ENCODE measurements at regions not wholly inside any gene's neighbourhood (a gene's known extent, or its start where the extent isn't known, plus 50 kb on each side); places are given as distances from the start of the nearest gene placed in this dataset.

DNA sequence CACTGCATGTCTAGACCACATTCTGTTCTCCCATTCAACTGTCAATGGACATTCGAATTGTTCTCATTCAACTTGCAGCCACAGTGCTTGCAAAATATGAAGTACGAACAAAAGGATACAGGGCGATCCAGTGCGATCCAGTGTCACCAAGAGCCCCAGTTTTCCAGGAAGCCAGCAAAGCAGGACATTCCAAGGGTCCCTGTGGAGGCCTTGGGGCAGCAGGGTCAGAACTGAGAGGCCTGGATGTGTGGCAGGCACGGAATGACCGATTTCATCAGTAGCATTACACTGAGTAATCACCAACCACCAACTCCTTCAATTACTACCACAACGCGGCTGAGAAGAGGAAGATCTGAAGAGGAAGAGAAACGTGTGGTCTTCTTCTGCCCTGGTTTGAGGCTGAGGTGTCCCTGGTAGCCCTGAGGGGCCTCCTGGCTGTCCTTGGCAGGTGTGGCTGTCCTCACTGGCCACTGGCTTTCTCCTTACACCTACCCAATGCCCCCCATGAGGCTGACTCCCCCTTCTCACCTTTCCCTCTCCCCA, 172.7 kb upstream of the FHL2 start:
- DNase-seq (ENCODE audit: low read depth): no peak

GRCh38 chr2:105570757-105571156, 171.9 kb upstream of the FHL2 start:
- no peak for DNase-seq (ENCODE audit: low read depth)

- no peak for DNase-seq (ENCODE audit: low read depth)
Measured at GRCh38 chr2:105570326-105570725, 171.5 kb upstream of the FHL2 start.

DNA sequence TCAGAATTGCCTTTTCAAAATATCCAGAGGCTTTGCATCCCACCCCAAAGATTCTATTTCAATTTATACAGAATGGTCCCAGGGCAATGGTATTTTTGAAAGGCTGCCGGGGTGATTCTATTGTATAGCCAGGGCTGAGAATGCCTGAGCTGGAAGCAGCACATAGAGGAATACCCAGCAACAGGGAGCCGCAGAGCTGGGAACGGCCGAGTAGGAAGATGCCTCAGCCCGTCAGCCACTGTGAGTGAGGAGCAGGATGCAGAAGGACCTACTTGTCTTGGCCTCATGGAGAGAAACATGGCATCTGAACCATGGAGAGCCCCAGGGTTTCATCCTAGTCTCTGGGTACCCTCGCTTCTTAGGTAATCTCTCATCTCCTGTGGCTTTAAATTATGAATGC, 170.8 kb upstream of the FHL2 start:
- DNase-seq (ENCODE audit: low read depth): no peak

GRCh38 chr2:105567996-105568494, 169.2 kb upstream of the FHL2 start:
- no peak for DNase-seq (ENCODE audit: low read depth)

GRCh38 chr2:105563000-105563719, 164.3 kb upstream of the FHL2 start:
- DNase-seq (ENCODE audit: low read depth): no peak

DNA sequence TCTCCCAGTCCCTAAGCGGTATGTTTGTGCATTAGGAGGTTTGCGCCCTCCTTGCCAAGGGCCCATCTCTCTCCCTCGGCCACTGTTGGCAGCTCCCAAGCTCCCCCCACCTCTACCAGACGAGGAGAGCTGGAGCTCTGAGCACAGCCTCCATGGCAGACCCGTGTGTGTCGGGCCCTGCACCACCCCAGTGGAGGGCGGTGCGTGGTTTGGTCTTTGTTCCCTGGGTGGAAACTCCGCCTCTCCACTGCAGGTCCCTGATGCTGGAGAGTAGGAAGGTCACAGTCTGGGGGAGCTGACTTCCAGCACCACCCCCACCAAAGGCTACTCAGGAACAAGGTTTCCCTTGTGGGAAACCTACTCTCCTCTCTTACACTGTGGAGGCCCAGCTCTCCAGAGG, 162.6 kb upstream of the FHL2 start:
- no peak for DNase-seq (ENCODE audit: low read depth)

GRCh38 chr2:105560157-105560556, 161.3 kb upstream of the FHL2 start:
- no peak for DNase-seq (ENCODE audit: low read depth)

- DNase-seq (ENCODE audit: low read depth): no peak
Measured at GRCh38 chr2:105557021-105557920, 158.4 kb upstream of the FHL2 start.

DNA sequence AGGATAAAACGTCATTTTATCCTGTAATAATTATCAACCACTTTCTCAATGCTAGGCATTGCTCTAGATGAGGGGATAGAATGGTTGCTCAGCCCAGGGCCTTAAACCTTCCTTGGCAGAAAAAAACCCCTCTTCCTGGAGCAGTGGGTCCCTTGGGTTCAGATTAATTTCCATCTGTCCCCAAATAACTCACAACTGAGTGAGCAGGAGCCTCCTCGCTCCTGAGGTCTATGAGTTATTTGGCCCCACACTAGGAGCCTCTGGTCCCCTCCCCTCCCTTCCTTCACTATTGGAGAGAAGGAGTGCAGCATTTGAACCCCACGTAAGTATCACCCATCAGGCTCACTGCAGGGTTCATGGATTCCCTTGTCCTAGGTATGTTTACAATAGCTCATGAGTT, 157.5 kb upstream of the FHL2 start:
- DNase-seq (ENCODE audit: low read depth): no peak

GRCh38 chr2:105554235-105554634, 155.4 kb upstream of the FHL2 start:
- DNase-seq (ENCODE audit: low read depth): no peak

DNA sequence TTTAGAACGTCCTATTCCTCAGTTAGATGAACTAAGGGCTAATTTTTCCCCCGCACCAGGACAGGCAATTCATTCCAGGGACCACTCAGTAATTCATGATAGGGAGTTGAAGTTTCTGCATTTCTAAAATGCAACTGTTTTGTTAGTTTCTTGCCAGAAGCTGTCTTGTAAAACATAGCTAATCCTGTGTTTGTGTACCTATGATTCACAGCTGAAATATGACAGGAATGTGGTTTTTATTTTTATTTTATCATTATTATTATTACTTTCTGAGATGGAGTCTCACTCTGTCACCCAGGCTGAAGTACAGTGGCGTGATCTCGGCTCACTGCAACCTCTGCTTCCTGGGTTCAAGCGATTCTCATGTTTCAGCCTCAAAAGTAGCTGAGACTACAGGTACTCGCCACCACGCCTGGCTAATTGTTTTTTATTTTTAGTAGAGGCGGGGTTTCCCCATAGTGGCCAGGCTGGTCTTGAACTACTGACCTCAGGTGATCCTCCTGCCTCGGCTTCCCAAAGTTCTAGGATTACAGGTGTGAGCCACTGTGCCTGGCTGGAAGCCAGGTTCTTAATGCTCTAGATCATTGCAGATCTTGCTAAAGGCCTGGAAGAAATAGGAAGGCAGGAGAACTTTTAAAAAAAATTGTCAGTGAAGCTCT, 154.8 kb upstream of the FHL2 start:
- no peak for DNase-seq (ENCODE audit: low read depth)

GRCh38 chr2:105546628-105546974, 147.8 kb upstream of the FHL2 start:
- DNase-seq (ENCODE audit: low read depth): no peak

- DNase-seq (ENCODE audit: low read depth): peak; percentile 55
Measured at GRCh38 chr2:105545730-105546627, 147.1 kb upstream of the FHL2 start.

DNA sequence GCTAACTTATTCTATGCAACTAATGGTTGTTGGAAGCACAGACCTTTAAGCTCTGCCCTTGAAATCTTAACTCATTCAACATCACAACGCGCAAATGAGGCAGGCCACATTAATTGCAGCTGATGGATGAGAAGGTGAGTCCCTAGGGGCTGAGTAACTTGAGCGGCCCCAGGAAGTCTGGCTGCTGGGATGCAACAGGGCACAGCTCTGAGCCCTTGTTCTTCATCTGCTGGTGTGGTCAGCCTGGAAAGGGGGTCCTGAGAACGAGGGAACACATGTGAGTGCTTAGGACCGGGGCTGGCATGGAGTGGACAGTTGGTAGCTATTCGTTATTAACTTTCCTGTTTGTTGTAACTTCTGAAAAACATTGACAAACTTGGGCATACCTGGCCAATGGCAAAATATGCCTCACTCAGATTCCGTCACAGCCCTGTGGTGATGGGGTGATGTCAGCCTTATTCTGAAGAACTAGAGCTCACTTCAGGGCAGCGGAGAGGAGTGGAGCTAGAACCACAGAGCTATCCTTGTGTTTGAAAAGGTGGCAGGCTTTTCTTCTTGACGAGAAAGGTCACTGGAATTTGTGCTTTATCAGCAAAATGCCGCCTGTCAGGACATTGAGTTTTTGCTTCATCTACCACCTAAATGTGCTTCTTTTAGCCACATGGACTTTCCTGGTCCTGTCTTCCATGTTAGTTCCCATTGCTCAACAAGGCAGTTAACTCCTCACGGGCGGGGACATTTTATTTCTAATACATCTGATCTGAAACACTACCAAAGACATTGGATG, 145.9 kb upstream of the FHL2 start:
- DNase-seq (ENCODE audit: low read depth): no peak

DNA sequence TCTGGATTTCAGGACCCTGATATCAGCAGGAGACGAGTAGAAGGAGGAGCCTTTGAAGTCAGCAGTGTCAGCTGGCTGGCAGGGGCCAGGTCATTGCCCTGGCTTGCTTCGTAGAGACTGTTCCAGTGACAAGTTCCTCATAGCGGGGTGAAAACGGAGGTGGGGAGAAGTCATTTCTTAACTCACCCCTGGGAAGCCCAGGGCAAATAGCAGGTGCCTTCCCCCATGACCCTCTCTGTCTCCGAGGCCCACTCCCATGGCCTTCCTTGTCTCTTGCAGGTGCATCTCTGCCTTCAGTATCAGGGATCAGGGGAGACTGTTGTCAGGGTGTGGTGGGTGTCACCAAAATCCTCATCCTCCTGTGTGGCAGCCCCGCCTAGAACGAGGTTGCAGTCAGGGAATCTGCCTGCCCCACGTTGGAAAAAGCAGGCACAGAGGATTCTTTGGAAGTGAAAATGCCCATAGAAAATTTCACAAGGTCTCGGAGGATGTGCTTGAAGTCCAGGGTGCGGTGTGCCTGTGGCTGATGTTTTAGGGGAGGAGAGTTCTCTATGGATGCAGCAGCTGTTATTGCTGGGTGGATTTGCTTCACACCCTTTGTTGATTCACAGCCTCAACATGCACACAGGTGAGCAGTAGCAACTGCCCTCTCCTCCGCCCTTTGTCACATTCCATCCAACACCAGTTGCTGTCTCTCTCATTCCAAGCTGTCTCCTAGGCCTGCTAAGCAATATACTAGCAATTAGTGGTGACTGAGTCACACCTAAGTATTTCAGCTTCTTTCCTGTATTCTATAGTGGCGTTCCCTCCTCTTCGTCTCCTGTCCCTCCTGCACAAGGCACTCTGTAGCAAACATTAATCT, 142.6 kb upstream of the FHL2 start:
- no peak for DNase-seq (ENCODE audit: low read depth)

DNA sequence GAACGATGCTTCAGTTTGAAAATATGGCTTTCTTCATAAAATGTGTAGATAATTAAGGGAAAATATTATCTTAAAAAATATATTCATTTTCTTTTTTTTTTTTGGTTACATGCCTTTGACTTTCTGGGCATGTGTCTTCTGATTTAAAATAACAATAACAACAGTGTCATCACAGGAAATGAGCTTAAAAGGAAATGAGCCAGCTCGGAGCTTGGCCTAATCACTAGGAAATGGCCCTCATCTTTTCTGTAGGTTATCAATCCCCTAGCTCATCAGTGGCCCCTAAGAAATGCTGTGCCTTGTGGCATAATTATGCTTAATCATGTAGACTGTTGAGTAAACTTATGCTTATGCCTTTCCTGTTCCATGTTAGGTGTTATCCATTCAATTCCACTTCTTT, 141.8 kb upstream of the FHL2 start:
- DNase-seq (ENCODE audit: low read depth): no peak

- DNase-seq (ENCODE audit: low read depth): no peak
Measured at GRCh38 chr2:105539331-105539730, 140.5 kb upstream of the FHL2 start.

DNA sequence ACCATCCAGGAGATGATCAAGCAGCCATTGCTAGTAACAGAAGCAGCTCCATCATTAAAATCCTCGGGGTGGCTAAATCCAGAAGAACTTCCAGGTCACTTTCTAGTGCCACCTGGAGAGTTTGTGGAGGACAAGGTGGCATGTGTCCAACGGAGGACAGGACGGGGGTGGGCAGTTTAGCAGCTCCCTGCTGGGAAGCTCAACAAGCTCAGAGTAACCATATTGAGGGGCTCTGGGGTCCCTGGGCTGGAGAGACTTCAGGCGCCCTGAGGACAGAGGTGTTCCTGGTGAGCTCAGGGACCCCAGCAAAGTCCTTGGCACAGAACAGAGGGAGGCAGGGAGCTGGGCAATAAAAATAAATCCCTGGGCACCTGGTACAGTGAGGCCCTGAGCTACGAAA, 140.0 kb upstream of the FHL2 start:
- DNase-seq (ENCODE audit: low read depth): no peak

GRCh38 chr2:105537920-105538319, 139.1 kb upstream of the FHL2 start:
- DNase-seq (ENCODE audit: low read depth): no peak

All from T follicular helper cell (primary cell).